ENCODE measurements at regions not wholly inside any gene's neighbourhood (a gene's known extent, or its start where the extent isn't known, plus 50 kb on each side); places are given as distances from the start of the nearest gene placed in this dataset.

DNA sequence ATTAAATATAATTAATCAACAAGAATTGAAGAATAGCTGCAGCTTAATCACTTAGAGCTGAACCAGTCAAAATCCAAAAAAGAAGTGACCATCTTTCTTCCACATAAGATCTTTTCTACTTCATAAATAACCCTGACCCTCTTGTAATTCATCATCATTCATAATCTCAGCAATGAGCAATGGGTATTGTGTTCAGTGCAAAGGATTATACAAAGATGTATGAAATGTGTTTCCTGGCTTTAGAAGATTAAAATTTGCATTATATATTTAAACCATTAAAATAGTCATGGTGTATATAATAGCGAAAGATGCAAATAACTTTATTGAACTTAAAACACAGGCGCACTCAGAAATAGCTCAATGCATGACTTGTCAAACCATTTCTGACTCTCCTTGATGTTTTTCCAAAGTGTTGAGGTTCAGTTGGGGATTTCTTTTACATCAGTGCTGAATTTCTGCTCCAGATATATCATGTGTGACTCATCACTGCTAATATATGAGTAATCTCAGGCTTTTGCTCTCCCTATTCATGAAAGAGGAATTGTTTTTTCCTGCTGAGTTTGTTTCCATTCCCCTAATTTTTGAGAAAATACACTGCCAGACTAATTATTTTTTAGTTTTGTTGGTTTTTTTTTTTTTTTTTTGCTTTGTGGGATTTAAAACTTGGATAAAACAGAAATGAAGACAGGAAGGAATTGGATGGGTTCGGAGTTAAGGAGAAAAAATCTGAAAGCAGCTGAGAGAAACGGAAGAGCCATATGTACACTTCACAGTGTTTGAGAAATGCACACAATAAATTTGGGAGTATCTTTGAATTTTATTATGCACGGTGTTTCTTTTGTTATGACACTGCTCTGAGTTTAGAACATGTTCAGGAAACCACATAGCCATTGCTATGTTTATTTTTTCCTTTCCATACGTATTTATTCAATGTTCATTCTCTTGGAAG lies 290.1 kb upstream of the PCDH7 start:
- DNase-seq (ENCODE audit: low read depth) = peak; percentile 82
- no peak overlapping the region for H3K4me3 ChIP-seq (replicated peaks; ENCODE audit: low read depth, low read length)
- TF ChIP-seq CTCF (IDR thresholded peaks at IDR 0.05; ENCODE audit: low read length, missing control alignments) = no peak

DNA sequence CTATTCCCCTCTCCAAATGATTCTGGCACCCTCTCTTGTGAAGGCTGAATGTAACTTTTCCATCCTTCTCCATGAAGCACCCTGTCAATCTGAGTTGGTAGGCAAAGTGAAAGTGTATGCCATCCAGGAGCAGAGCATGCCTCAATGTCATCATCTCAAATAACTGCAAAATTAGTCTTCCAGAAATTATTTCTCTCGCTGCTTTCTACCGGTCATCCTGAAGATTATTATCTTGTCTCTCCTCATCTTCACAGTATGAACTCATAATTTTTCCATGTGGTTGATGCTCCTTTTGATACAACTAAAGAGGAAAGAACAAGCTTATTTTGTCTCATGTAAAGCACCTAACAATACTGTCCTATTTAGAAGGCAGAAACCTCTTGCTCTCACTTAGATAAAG lies 285.5 kb upstream of the PCDH7 start:
- no peak for DNase-seq (ENCODE audit: low read depth)
- H3K4me3 ChIP-seq (replicated peaks; ENCODE audit: low read depth, low read length) = no peak overlapping the region
- TF ChIP-seq CTCF (IDR thresholded peaks at IDR 0.05; ENCODE audit: low read length, missing control alignments) = no peak

GRCh38 chr4:30436394-30436793 lies 283.8 kb upstream of the PCDH7 start:
- no peak for DNase-seq (ENCODE audit: low read depth)
- no peak overlapping the region for H3K4me3 ChIP-seq (replicated peaks; ENCODE audit: low read depth, low read length)
- no peak for TF ChIP-seq CTCF (IDR thresholded peaks at IDR 0.05; ENCODE audit: low read length, missing control alignments)

DNA sequence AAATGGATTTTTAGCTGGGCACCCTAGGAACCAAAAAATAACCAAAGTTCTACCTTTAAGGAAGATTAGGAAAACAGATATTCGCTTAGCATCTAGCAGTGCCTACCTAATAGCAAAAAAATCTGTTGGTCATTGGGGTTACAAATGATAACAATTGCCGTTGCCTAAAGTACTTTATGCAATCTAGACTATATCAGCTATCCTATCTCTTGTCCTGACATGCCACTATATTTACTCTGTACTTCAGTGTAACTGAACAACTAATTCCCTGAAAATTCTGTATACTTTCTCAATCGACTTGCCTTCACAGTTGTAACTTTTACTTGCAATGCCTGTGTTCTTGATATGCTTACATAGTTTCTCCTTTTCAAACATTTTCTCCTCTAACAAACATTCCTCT lies 282.9 kb upstream of the PCDH7 start:
- DNase-seq (ENCODE audit: low read depth) = no peak
- H3K4me3 ChIP-seq (replicated peaks; ENCODE audit: low read depth, low read length) = no peak overlapping the region
- no peak for TF ChIP-seq CTCF (IDR thresholded peaks at IDR 0.05; ENCODE audit: low read length, missing control alignments)

DNA sequence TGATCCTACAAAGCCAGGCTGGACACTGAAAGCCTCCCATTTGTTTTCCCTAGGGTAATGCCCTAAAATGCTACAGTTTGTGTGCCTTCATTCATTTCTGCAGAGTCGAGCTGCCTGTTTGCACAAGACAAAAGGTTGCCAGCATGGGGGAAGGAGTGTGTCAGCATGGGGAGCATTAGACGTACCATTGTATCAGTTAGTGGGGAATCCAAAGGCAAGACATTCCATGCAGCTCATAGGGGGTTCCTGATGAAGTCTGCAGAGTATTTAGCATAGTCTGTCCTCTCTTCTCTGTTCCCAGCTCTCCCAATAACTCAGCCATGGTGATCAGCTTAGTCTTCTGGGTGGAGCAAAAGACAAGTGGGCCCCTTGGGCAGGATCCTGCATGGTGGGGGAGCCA lies 276.9 kb upstream of the PCDH7 start:
- TF ChIP-seq CTCF (IDR thresholded peaks at IDR 0.05; ENCODE audit: low read length, missing control alignments) = no peak
- no peak overlapping the region for H3K4me3 ChIP-seq (replicated peaks; ENCODE audit: low read depth, low read length)
- no peak for DNase-seq (ENCODE audit: low read depth)

GRCh38 chr4:30450474-30450873 lies 269.7 kb upstream of the PCDH7 start:
- H3K4me3 ChIP-seq (replicated peaks; ENCODE audit: low read depth, low read length) = no peak overlapping the region
- TF ChIP-seq CTCF (IDR thresholded peaks at IDR 0.05; ENCODE audit: low read length, missing control alignments) = no peak
- DNase-seq (ENCODE audit: low read depth) = no peak

DNA sequence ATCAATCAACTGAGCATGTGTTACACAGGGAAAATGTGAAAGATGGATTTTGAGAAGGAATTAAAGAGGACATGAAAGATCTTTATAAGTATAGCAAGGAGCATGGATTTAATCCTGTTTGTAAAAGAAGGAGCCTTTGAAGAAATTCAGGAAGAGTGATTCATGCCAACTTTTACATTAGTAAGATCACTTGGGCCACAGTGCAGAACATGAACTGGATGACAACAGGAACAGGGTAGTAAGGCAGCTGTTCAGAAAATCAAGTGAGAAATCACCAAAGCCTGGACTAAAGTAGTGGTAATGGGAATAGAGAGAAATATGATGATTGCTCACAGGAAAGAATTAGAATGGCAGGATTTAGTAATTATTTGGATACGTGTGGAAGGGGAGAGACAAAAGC lies 265.7 kb upstream of the PCDH7 start:
- no peak overlapping the region for H3K4me3 ChIP-seq (replicated peaks; ENCODE audit: low read depth, low read length)
- TF ChIP-seq CTCF (IDR thresholded peaks at IDR 0.05; ENCODE audit: low read length, missing control alignments) = no peak
- DNase-seq (ENCODE audit: low read depth) = no peak
